ENCODE measurements at regions not wholly inside any gene's neighbourhood (a gene's known extent, or its start where the extent isn't known, plus 50 kb on each side); places are given as distances from the start of the nearest gene placed in this dataset.

DNA sequence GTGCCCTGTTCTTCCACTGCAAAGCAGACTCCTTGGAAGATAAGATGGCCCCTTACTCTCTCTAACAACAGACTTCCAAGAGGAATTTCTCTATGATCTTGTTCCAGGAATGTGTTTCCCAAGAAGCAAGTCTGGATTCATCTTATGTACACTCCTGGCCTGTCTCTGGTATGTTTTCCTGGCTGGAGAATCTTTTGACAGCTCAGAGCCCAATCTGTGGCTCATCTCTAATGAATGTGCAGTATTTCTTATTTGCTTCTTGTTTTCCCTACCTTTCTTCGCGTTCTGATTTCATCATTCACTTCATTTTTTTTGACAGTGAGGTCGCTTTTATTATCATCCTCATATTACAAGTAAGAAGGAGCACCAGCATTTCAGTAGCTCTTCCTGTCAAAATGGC is 53.0 kb upstream of the PITRM1 start:
- DNase-seq = no peak

DNA sequence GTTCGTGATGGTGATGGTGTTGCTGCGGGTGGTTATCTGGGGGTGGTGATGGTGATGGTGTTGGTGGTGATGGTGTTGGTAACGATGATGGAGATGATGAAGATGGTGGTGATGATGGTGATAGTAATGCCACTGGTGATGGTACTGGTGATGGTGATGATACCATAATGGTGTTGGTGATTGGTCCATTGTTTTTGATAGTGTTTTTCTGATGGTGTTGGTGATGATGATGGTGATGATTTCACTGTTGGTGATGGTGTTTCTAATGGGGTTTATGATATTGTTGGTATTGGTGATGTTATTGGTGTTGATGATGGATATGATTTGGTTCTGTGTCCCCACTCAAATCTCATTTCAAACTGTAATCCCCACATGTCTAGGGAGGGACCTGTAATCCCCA is 51.7 kb upstream of the PITRM1 start:
- DNase-seq = no peak

DNA sequence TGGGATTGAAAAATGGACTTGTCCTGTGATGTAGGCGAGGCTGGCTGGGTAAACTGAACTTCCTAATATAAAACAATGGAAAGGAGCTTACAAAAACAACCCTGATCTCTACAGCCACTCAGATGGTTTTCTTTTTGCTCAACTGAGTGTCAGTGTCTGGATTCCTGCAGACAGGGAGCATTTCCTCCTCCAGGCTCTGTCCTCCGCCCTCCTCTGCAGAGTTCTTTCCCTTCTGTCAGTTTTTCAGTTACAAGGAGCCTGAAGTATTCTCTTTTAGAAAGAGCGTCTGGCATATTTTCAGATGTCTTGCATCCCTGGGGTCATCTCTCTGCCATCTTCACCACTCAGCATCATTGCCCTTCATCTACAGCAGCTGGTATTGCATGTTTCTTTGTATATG is 50.0 kb upstream of the PITRM1 start:
- no peak for DNase-seq

Measured in activated CD4-positive, alpha-beta T cell treated with anti-CD3 and anti-CD28 coated beads, Interleukin-2, amount 50 U/mL, for 48 hours (primary cell).